ENCODE measurements at regions not wholly inside any gene's neighbourhood (a gene's known extent, or its start where the extent isn't known, plus 50 kb on each side); places are given as distances from the start of the nearest gene placed in this dataset.
"Not testable (repeated sequence)": the region's sequence is repeated elsewhere in the genome, so short reads cannot be mapped to it uniquely, and the experiment has no call there.

- TF ChIP-seq CTCF (IDR thresholded peaks at IDR 0.05; ENCODE audit: extremely low read depth, missing control alignments): no peak
Measured at GRCh38 chr5:174918655-174919054, 194.3 kb downstream of the MSX2 start.

GRCh38 chr5:174917976-174918554 lies 193.7 kb downstream of the MSX2 start:
- no peak for DNase-seq (ENCODE audit: low spot score)
- no peak for TF ChIP-seq CTCF (IDR thresholded peaks at IDR 0.05; ENCODE audit: extremely low read depth, missing control alignments)

More at GRCh38 chr5:174918655-174919054, 194.3 kb downstream of the MSX2 start:
- DNase-seq (ENCODE audit: low spot score): no peak

- not testable (repeated sequence) for DNase-seq (ENCODE audit: low spot score)
Measured at GRCh38 chr5:174917435-174917834, 193.1 kb downstream of the MSX2 start.

- not testable (repeated sequence) for DNase-seq (ENCODE audit: low spot score)
Measured at GRCh38 chr5:174916924-174917323, 192.5 kb downstream of the MSX2 start.

GRCh38 chr5:174916227-174916626 lies 191.8 kb downstream of the MSX2 start:
- TF ChIP-seq CTCF (IDR thresholded peaks at IDR 0.05; ENCODE audit: extremely low read depth, missing control alignments): no peak
- no peak for DNase-seq (ENCODE audit: low spot score)

- DNase-seq (ENCODE audit: low spot score): no peak
- no peak for TF ChIP-seq CTCF (IDR thresholded peaks at IDR 0.05; ENCODE audit: extremely low read depth, missing control alignments)
Measured at GRCh38 chr5:174911118-174911517, 186.7 kb downstream of the MSX2 start.

- TF ChIP-seq CTCF (IDR thresholded peaks at IDR 0.05; ENCODE audit: extremely low read depth, missing control alignments): peak; percentile 71
- peak; percentile 79 for DNase-seq (ENCODE audit: low spot score)
Measured at GRCh38 chr5:174910245-174910737, 185.9 kb downstream of the MSX2 start.

- no peak for TF ChIP-seq CTCF (IDR thresholded peaks at IDR 0.05; ENCODE audit: extremely low read depth, missing control alignments)
- no peak for DNase-seq (ENCODE audit: low spot score)
Measured at GRCh38 chr5:174903172-174903732, 178.9 kb downstream of the MSX2 start.

Data from GM20000 (cell line).